GM12878 (cell line): ENCODE measurements at regions not wholly inside any gene's neighbourhood (a gene's known extent, or its start where the extent isn't known, plus 50 kb on each side); places are given as distances from the start of the nearest gene placed in this dataset.

Source experiments
- ATAC-seq: fragments of 200-7000 bp; cut with Tn5 transposase; 3 replicates; pipeline ENCODE4 v1.9.1; 2020; ENCODE audit warnings: mild to moderate bottlenecking, moderate library complexity
- BruUV-seq: library from RNA; stranded (reverse); fragments of 400-500 nt; replicated peaks from 2 replicates; lab custom pipeline; 2021; lab: Mats Ljungman, UMichigan
- CTCF ChIA-PET: fragments of 300-600 bp; sonication (Branson Sonifier 250); formaldehyde crosslinking; extraction: SDS; loops from one replicate; lab custom pipeline; 2021; ENCODE audit warnings: inconsistent platforms; lab: Yijun Ruan, JAX
- POLR2A ChIA-PET: fragments of 350-600 bp; formaldehyde crosslinking; extraction: SDS; loops from one replicate; lab custom pipeline; 2021; ENCODE audit warnings: inconsistent platforms; lab: Charles Lee
- RAD21 ChIA-PET: fragments of 300-600 bp; sonication (Branson Sonifier 250); formaldehyde crosslinking; loops from one replicate; lab custom pipeline; 2023; ENCODE audit warnings: antibody characterized with exemption; ENCODE audit not compliant: unreplicated experiment; lab: Charles Lee
- SMC1A ChIA-PET: fragments of 300-600 bp; sonication (Branson Sonifier 250); formaldehyde crosslinking; loops from one replicate; lab custom pipeline; 2023; ENCODE audit not compliant: unreplicated experiment, uncharacterized antibody; lab: Charles Lee
- DNase-seq: peaks from one replicate; pipeline ENCODE4 v3.0.0-alpha.2; 2011; ENCODE audit warnings: low read depth, low spot score
- FAIRE-seq: peaks from 3 replicates; lab custom pipeline; 2011; peaks lifted over from hg19 to GRCh38; lab: Jason Lieb, UNC
- H2AFZ ChIP-seq: 2 replicates; pipeline ENCODE4 v1.6.0; 2011; ENCODE audit warnings: low read depth, low read length, control low read depth; ENCODE audit not compliant: control insufficient read depth
- H3K27ac ChIP-seq: 2 replicates; pipeline ENCODE4 v1.5.1; 2011; ENCODE audit warnings: control low read depth; ENCODE audit not compliant: control insufficient read depth, insufficient read depth
- H3K27me3 ChIP-seq, 2 experiments: replicated peaks in 1 of 2; 2 replicates each; pipeline versions ENCODE4 v1.6.0 to v1.6.1; 2011; ENCODE audit warnings: low read length in 1 of 2; ENCODE audit not compliant: control insufficient read depth in 2 of 2, insufficient read depth in 2 of 2
- H3K36me3 ChIP-seq, 2 experiments: 2 replicates each; pipeline ENCODE4 v1.5.1; 2011; ENCODE audit warnings: low read length in 1 of 2; ENCODE audit not compliant: control insufficient read depth in 2 of 2, insufficient read depth in 2 of 2
- H3K4me1 ChIP-seq: 2 replicates; pipeline ENCODE4 v1.6.1; 2011; ENCODE audit warnings: mild to moderate bottlenecking, low read length, moderate library complexity, mixed read lengths; ENCODE audit not compliant: control insufficient read depth, insufficient read depth
- H3K4me2 ChIP-seq: 2 replicates; pipeline ENCODE4 v1.6.0; 2011; ENCODE audit warnings: control low read depth; ENCODE audit not compliant: control insufficient read depth, insufficient read depth
- H3K4me3 ChIP-seq: fragments of 200-600 bp; sonication (generic); 2 replicates; pipeline ENCODE4 v1.5.1; 2016
- H3K79me2 ChIP-seq: 2 replicates; pipeline ENCODE4 v1.6.0; 2011; ENCODE audit warnings: low read length; ENCODE audit not compliant: control insufficient read depth, insufficient read depth
- H3K9ac ChIP-seq: 2 replicates; pipeline ENCODE4 v1.8.0; 2011; ENCODE audit warnings: low read length, control low read depth, mixed read lengths; ENCODE audit not compliant: control insufficient read depth, insufficient read depth
- H3K9me3 ChIP-seq: replicated peaks from 3 replicates; pipeline ENCODE4 v1.5.1; 2011; ENCODE audit warnings: mild to moderate bottlenecking, low read length; ENCODE audit not compliant: control insufficient read depth, insufficient read depth
- H4K20me1 ChIP-seq: 2 replicates; pipeline ENCODE4 v1.6.0; 2011; ENCODE audit not compliant: control insufficient read depth, insufficient read depth
- CREB1 ChIP-seq: IDR thresholded peaks from 2 replicates; pipeline ENCODE4 v1.6.1; 2012; ENCODE audit warnings: low read depth, mild to moderate bottlenecking, inconsistent platforms
- IRF3 ChIP-seq: fragments of 450-650 bp; IDR thresholded peaks from 2 replicates; pipeline ENCODE4 v1.6.1; 2014; ENCODE audit warnings: mild to moderate bottlenecking
- IRF4 ChIP-seq: IDR thresholded peaks from 2 replicates; pipeline ENCODE4 v1.6.1; 2011; ENCODE audit warnings: low read depth, low read length
- JUND ChIP-seq: IDR thresholded peaks from 2 replicates; pipeline ENCODE4 v1.6.1; 2012; ENCODE audit warnings: low read depth, mild to moderate bottlenecking, low read length, improper control_type of control experiment, moderate library complexity
- KLF5 ChIP-seq: fragments of 450-650 bp; IDR thresholded peaks from 2 replicates; pipeline ENCODE4 v1.6.1; 2014; ENCODE audit warnings: mild to moderate bottlenecking; ENCODE audit not compliant: partially characterized antibody
- MEF2B ChIP-seq: fragments of 450-650 bp; IDR thresholded peaks from 2 replicates; pipeline ENCODE4 v1.6.1; 2018; ENCODE audit warnings: mild to moderate bottlenecking, moderate library complexity; ENCODE audit not compliant: partially characterized antibody, poor library complexity, severe bottlenecking
- MYB ChIP-seq: fragments of 150-350 bp; IDR thresholded peaks from 2 replicates; pipeline ENCODE4 v1.6.1; 2014; ENCODE audit warnings: mild to moderate bottlenecking, low read depth, low read length, borderline replicate concordance
- RAD21 ChIP-seq: IDR thresholded peaks from 2 replicates; pipeline ENCODE4 v1.6.1; 2011; ENCODE audit warnings: mild to moderate bottlenecking, low read depth, low read length, moderate library complexity; ENCODE audit not compliant: insufficient read depth
- SUZ12 ChIP-seq: fragments of 200-600 bp; sonication (generic); IDR thresholded peaks from one replicate; pipeline ENCODE4 v1.6.1; 2018; ENCODE audit warnings: antibody characterized with exemption, mild to moderate bottlenecking; ENCODE audit not compliant: unreplicated experiment
- YY1 ChIP-seq: IDR thresholded peaks from 2 replicates; pipeline ENCODE4 v1.6.1; 2011; ENCODE audit warnings: low read depth, mild to moderate bottlenecking, low read length
- ZNF384 ChIP-seq: IDR thresholded peaks from 2 replicates; pipeline ENCODE4 v1.6.1; 2012; ENCODE audit warnings: low read depth, mild to moderate bottlenecking, low read length, improper control_type of control experiment, borderline replicate concordance
- ZNF687 ChIP-seq: fragments of 450-650 bp; IDR thresholded peaks from 2 replicates; pipeline ENCODE4 v1.6.1; 2017; ENCODE audit warnings: mild to moderate bottlenecking, moderate library complexity
- WGBS: methylation state at CpG from one replicate; pipeline ENCODE4 v1.1.6; 2016; ENCODE audit warnings: low lambda C conversion rate; ENCODE audit not compliant: insufficient replicate concordance, insufficient coverage; ENCODE audit errors: missing lambda C conversion rate; 5-methylcytosine and 5-hydroxymethylcytosine counted together
- in situ Hi-C: fragments of 300-500 bp; cut with MboI; formaldehyde crosslinking; loops from 9 replicates; pipeline ENCODE4 v1.14.3; 2018; ENCODE audit warnings: mixed read lengths
- intact Hi-C: fragments of 100-400 bp; cut with micrococcal nuclease; formaldehyde crosslinking; loops from one replicate; pipeline ENCODE4 v1.14.2; 2022; ENCODE audit not compliant: unreplicated experiment
- TF ChIP-seq, protein P1 (sequence below): fragments of 450-650 bp; IDR thresholded peaks from 2 replicates; pipeline ENCODE4 v1.6.1; 2016; ENCODE audit warnings: mild to moderate bottlenecking
- TF ChIP-seq, protein P2 (sequence below): fragments of 450-650 bp; IDR thresholded peaks from 2 replicates; pipeline ENCODE4 v1.6.1; 2018; ENCODE audit warnings: borderline replicate concordance, mild to moderate bottlenecking; ENCODE audit not compliant: partially characterized antibody

DNA sequence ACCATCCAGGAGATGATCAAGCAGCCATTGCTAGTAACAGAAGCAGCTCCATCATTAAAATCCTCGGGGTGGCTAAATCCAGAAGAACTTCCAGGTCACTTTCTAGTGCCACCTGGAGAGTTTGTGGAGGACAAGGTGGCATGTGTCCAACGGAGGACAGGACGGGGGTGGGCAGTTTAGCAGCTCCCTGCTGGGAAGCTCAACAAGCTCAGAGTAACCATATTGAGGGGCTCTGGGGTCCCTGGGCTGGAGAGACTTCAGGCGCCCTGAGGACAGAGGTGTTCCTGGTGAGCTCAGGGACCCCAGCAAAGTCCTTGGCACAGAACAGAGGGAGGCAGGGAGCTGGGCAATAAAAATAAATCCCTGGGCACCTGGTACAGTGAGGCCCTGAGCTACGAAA lies 140.0 kb upstream of the FHL2 start (continued):
- TF ChIP-seq ZNF384: no peak
- no peak for TF ChIP-seq MEF2B
- TF ChIP-seq IRF3: no peak

- H3K9me3 ChIP-seq: no peaks in the 10 kb centered on the region
- SMC1A ChIA-PET: no interaction called here
- H2AFZ ChIP-seq: no peak overlapping the region
- no peaks in the 10 kb centered on the region for H3K79me2 ChIP-seq
- 0% methylated on average over 4 of the region's 4 CpGs for WGBS
- FAIRE-seq: no peak
- no peak for DNase-seq
- no peak overlapping the region for H3K4me2 ChIP-seq
- no peak overlapping the region for H3K27ac ChIP-seq
- H3K36me3 ChIP-seq: no peaks in the 10 kb centered on the region
- no peak overlapping the region for H3K4me3 ChIP-seq
- no peak overlapping the region for H3K9ac ChIP-seq
- ATAC-seq: no peak
- intact Hi-C loops (no loop called here), in situ Hi-C loops (no loop called here)
- CTCF ChIA-PET: interaction anchor here (0.8 to 1.2 kb wide), 2 partner anchors 17 to 302 kb away, joined by 3 read pairs; no protein-coding TSS in a partner anchor
- no peaks in the 10 kb centered on the region for H4K20me1 ChIP-seq
- H3K27me3 ChIP-seq: peaks cover 0 to 2% of the 10 kb centered on the region in 2 experiments; a peak in 2 of 4 replicates
- POLR2A ChIA-PET: no interaction called here
- H3K4me1 ChIP-seq: no peaks in the 10 kb centered on the region
- RAD21 ChIA-PET: no interaction called here
- TF ChIP-seq IRF4 (no peak), JUND (no peak), ZNF687 (no peak), SUZ12 (no peak), YY1 (no peak), RAD21 (no peak), MYB (no peak), KLF5 (no peak), CREB1 (no peak)
- TF ChIP-seq, protein P1, sequence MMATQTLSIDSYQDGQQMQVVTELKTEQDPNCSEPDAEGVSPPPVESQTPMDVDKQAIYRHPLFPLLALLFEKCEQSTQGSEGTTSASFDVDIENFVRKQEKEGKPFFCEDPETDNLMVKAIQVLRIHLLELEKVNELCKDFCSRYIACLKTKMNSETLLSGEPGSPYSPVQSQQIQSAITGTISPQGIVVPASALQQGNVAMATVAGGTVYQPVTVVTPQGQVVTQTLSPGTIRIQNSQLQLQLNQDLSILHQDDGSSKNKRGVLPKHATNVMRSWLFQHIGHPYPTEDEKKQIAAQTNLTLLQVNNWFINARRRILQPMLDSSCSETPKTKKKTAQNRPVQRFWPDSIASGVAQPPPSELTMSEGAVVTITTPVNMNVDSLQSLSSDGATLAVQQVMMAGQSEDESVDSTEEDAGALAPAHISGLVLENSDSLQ: no peak
- TF ChIP-seq, protein P2, sequence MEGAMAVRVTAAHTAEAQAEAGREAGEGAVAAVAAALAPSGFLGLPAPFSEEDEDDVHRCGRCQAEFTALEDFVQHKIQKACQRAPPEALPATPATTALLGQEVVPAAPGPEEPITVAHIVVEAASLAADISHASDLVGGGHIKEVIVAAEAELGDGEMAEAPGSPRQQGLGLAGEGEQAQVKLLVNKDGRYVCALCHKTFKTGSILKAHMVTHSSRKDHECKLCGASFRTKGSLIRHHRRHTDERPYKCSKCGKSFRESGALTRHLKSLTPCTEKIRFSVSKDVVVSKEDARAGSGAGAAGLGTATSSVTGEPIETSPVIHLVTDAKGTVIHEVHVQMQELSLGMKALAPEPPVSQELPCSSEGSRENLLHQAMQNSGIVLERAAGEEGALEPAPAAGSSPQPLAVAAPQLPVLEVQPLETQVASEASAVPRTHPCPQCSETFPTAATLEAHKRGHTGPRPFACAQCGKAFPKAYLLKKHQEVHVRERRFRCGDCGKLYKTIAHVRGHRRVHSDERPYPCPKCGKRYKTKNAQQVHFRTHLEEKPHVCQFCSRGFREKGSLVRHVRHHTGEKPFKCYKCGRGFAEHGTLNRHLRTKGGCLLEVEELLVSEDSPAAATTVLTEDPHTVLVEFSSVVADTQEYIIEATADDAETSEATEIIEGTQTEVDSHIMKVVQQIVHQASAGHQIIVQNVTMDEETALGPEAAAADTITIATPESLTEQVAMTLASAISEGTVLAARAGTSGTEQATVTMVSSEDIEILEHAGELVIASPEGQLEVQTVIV: no peak
- no TSS peak for BruUV-seq
Observed at GRCh38 chr2:105537920-105538319, 139.1 kb upstream of the FHL2 start.
